ENCODE measurements at regions not wholly inside any gene's neighbourhood (a gene's known extent, or its start where the extent isn't known, plus 50 kb on each side); places are given as distances from the start of the nearest gene placed in this dataset.

DNA sequence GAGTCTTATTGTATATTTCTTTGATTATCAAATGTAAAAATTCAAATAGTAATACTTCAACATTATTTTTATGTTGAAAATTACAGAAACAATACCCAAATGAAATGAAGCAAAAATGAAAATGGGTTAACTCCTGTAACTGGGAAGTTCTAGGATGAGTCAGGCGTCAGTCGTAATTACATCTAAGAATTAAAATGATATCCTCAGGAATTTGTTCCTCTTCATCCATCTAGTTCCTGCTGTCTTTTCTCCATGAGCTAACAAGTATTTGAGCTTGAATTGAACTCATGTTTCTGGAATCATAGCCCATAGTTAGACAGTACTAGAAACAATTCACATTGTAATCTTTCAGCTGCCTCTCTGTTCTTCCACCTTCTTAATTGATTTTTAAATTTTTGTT lies 568.3 kb upstream of the TLE4 start:
- H3K4me1 Mint-ChIP-seq: no peaks in the 10 kb centered on the region
- no peak overlapping the region for H3K27ac Mint-ChIP-seq
- no peak for DNase-seq
- CTCF ChIA-PET: no interaction called here
- H3K27me3 Mint-ChIP-seq: no peaks in the 10 kb centered on the region
- H3K4me3 Mint-ChIP-seq: no peak overlapping the region
- H3K36me3 Mint-ChIP-seq: no peaks in the 10 kb centered on the region
- no peaks in the 10 kb centered on the region for H3K9me3 Mint-ChIP-seq

- CTCF ChIA-PET: no interaction called here
- Mint-ChIP-seq H3K4me3 (no peak overlapping the region), H3K36me3 (no peaks in the 10 kb centered on the region), H3K27ac (no peak overlapping the region), H3K27me3 (no peaks in the 10 kb centered on the region), H3K4me1 (no peaks in the 10 kb centered on the region), H3K9me3 (no peaks in the 10 kb centered on the region)
- no peak for DNase-seq
Observed at GRCh38 chr9:79004032-79004431, 567.7 kb upstream of the TLE4 start.

GRCh38 chr9:79006546-79006945 lies 565.2 kb upstream of the TLE4 start:
- H3K9me3 Mint-ChIP-seq: no peaks in the 10 kb centered on the region
- CTCF ChIA-PET: no interaction called here

DNA sequence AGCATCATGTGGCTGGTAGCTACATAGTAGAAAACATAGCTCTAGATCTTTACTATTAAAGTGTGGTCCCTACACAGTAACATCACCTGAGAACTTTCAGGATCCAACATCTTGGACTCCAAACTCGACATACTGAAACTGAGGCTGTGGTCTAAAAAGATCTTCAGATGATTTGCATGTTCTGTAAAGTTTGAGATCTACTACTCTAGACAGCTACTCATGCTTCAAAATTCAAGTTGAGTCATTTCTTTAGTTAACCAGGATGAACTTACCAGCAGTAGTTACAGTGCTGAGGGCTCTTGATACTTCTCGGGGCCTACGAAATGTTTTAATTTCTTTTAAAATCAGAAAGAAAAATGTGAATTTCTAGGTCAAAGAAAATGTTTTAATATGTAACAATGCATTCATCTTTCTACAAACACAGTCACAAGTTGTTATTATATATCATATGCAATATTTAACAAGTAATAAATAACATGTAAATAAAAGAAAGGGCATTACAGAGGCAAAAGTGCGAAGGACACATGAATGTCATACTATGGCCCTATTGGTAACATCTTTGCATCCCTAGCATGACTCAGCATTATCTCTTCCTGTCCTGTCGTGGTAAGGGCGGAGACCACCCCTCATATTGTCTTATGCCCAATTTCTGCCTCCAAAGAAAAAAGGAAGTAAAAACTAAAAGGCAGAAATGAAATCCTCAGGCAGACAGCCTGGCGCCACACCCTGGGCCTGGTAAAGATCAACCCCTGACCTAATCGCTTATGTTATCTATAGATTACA lies 563.9 kb upstream of the TLE4 start:
- H3K4me3 Mint-ChIP-seq: no peak overlapping the region
- H3K27ac Mint-ChIP-seq: no peak overlapping the region
- H3K36me3 Mint-ChIP-seq: no peaks in the 10 kb centered on the region
- no peaks in the 10 kb centered on the region for H3K9me3 Mint-ChIP-seq
- DNase-seq: no peak
- CTCF ChIA-PET: no interaction called here
- H3K4me1 Mint-ChIP-seq: no peaks in the 10 kb centered on the region
- no peaks in the 10 kb centered on the region for H3K27me3 Mint-ChIP-seq

More at GRCh38 chr9:79006546-79006945, 565.2 kb upstream of the TLE4 start:
- no peak for DNase-seq
- Mint-ChIP-seq H3K27me3 (no peaks in the 10 kb centered on the region), H3K36me3 (no peaks in the 10 kb centered on the region), H3K4me1 (no peaks in the 10 kb centered on the region), H3K4me3 (no peak overlapping the region), H3K27ac (no peak overlapping the region)

- no peaks in the 10 kb centered on the region for H3K9me3 Mint-ChIP-seq
- no peaks in the 10 kb centered on the region for H3K4me1 Mint-ChIP-seq
- H3K4me3 Mint-ChIP-seq: no peak overlapping the region
- H3K27ac Mint-ChIP-seq: no peak overlapping the region
- no peaks in the 10 kb centered on the region for H3K27me3 Mint-ChIP-seq
- CTCF ChIA-PET: no interaction called here
- DNase-seq: no peak
- H3K36me3 Mint-ChIP-seq: no peaks in the 10 kb centered on the region
Observed at GRCh38 chr9:79008916-79009315, 562.8 kb upstream of the TLE4 start.

DNA sequence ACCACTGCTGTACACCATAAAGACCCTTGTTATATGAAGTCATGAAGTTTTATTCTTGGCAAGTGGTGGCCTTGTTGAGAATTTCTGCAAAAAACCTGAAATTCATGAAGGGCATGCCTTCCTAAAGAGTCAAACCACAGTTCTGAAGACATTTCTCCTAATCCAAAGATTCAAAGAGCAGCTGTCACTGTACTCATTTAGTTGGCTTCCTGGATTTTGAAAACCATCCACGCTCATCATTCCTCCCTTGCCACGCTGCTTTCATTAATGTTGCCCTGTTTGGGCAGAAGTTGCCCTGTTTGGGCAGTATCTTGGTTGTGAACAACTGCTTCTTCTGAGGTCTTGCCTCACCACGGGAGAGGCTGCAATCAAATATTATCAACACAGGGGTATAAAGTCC lies 560.3 kb upstream of the TLE4 start:
- Mint-ChIP-seq H3K9me3 (no peaks in the 10 kb centered on the region), H3K27me3 (no peaks in the 10 kb centered on the region)

GRCh38 chr9:79012561-79012960 lies 559.2 kb upstream of the TLE4 start:
- Mint-ChIP-seq H3K27ac (no peak overlapping the region), H3K4me3 (no peak overlapping the region), H3K9me3 (no peaks in the 10 kb centered on the region), H3K36me3 (no peaks in the 10 kb centered on the region), H3K4me1 (no peaks in the 10 kb centered on the region), H3K27me3 (no peaks in the 10 kb centered on the region)
- CTCF ChIA-PET: no interaction called here
- DNase-seq: no peak

More for the DNA sequence above, 560.3 kb upstream of the TLE4 start:
- Mint-ChIP-seq H3K4me1 (no peaks in the 10 kb centered on the region), H3K36me3 (no peaks in the 10 kb centered on the region), H3K27ac (no peak overlapping the region), H3K4me3 (no peak overlapping the region)
- CTCF ChIA-PET: no interaction called here
- no peak for DNase-seq

GRCh38 chr9:79013715-79014610 lies 557.8 kb upstream of the TLE4 start:
- CTCF ChIA-PET: no interaction called here
- Mint-ChIP-seq H3K4me1 (no peaks in the 10 kb centered on the region), H3K4me3 (no peak overlapping the region), H3K36me3 (no peaks in the 10 kb centered on the region), H3K9me3 (no peaks in the 10 kb centered on the region), H3K27me3 (no peaks in the 10 kb centered on the region), H3K27ac (no peak overlapping the region)
- no peak for DNase-seq

- Mint-ChIP-seq H3K4me3 (no peak overlapping the region), H3K27ac (no peak overlapping the region), H3K9me3 (no peaks in the 10 kb centered on the region), H3K4me1 (no peaks in the 10 kb centered on the region), H3K36me3 (no peaks in the 10 kb centered on the region), H3K27me3 (no peaks in the 10 kb centered on the region)
- CTCF ChIA-PET: no interaction called here
- no peak for DNase-seq
Observed at GRCh38 chr9:79014929-79015699, 556.7 kb upstream of the TLE4 start.

- Mint-ChIP-seq H3K4me3 (no peak overlapping the region), H3K9me3 (no peaks in the 10 kb centered on the region), H3K27ac (no peak overlapping the region), H3K27me3 (no peaks in the 10 kb centered on the region), H3K4me1 (no peaks in the 10 kb centered on the region), H3K36me3 (no peaks in the 10 kb centered on the region)
- CTCF ChIA-PET: no interaction called here
- DNase-seq: no peak
Observed at GRCh38 chr9:79015951-79016350, 555.8 kb upstream of the TLE4 start.

- Mint-ChIP-seq H3K9me3 (no peaks in the 10 kb centered on the region), H3K27me3 (no peaks in the 10 kb centered on the region), H3K27ac (no peak overlapping the region), H3K4me3 (no peak overlapping the region), H3K4me1 (no peaks in the 10 kb centered on the region), H3K36me3 (no peaks in the 10 kb centered on the region)
- CTCF ChIA-PET: no interaction called here
- DNase-seq: no peak
Observed at GRCh38 chr9:79020276-79020675, 551.5 kb upstream of the TLE4 start.

- H3K27me3 Mint-ChIP-seq: no peaks in the 10 kb centered on the region
- no peak overlapping the region for H3K4me3 Mint-ChIP-seq
- no peaks in the 10 kb centered on the region for H3K36me3 Mint-ChIP-seq
- H3K27ac Mint-ChIP-seq: no peak overlapping the region
- H3K9me3 Mint-ChIP-seq: no peaks in the 10 kb centered on the region
- H3K4me1 Mint-ChIP-seq: no peaks in the 10 kb centered on the region
- DNase-seq: no peak
- CTCF ChIA-PET: no interaction called here
Observed at GRCh38 chr9:79021084-79021483, 550.7 kb upstream of the TLE4 start.

DNA sequence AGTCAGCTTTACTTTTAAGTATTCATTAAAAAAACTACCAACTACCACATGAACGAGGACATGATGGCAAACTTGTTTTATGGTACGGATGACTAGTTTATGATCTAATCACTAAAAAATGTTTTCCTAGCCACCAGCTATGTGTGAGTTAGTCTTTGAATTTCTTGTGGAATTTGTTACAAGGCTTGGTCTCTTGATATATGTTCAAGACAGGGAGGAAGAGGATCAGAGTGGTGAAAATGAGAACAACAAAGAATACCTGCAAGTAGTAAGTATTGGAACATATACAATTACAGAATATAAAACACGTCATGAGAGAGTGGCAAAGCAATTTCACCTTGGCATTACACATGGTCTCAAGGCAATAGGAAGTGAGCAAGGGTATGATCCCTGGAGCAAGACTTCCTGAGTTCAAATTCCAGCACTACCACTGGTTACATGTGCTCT lies 548.6 kb upstream of the TLE4 start:
- no peak for DNase-seq
- no peak overlapping the region for H3K4me3 Mint-ChIP-seq
- H3K27me3 Mint-ChIP-seq: no peaks in the 10 kb centered on the region
- H3K9me3 Mint-ChIP-seq: no peaks in the 10 kb centered on the region
- CTCF ChIA-PET: no interaction called here
- no peak overlapping the region for H3K27ac Mint-ChIP-seq
- H3K4me1 Mint-ChIP-seq: no peaks in the 10 kb centered on the region
- no peaks in the 10 kb centered on the region for H3K36me3 Mint-ChIP-seq

GRCh38 chr9:79026316-79026715 lies 545.4 kb upstream of the TLE4 start:
- CTCF ChIA-PET: no interaction called here
- H3K27me3 Mint-ChIP-seq: no peaks in the 10 kb centered on the region
- no peaks in the 10 kb centered on the region for H3K9me3 Mint-ChIP-seq
- no peaks in the 10 kb centered on the region for H3K4me1 Mint-ChIP-seq
- no peak for DNase-seq
- H3K4me3 Mint-ChIP-seq: no peak overlapping the region
- H3K36me3 Mint-ChIP-seq: no peaks in the 10 kb centered on the region
- no peak overlapping the region for H3K27ac Mint-ChIP-seq

Measured in activated naive CD4-positive, alpha-beta T cell treated with anti-CD3 and anti-CD28 coated beads, Interleukin-2, amount 10 ng/mL, durations not matched to agents 7 days and 5 days (primary cell).